Hepatocyte (in vitro differentiated cells): ENCODE measurements at regions not wholly inside any gene's neighbourhood (a gene's known extent, or its start where the extent isn't known, plus 50 kb on each side); places are given as distances from the start of the nearest gene placed in this dataset.

Experiments used
- DNase-seq: peaks from one replicate; pipeline ENCODE4 v3.0.0-alpha.2; 2016; ENCODE audit warnings: low spot score
- H2AFZ ChIP-seq: fragments of 200-600 bp; sonication (generic); 2 replicates; pipeline ENCODE4 v1.6.0; 2016; ENCODE audit warnings: antibody characterized with exemption, mild to moderate bottlenecking
- H3K27ac ChIP-seq: fragments of 200-600 bp; sonication (generic); 2 replicates; pipeline ENCODE4 v1.5.1; 2016; ENCODE audit warnings: mild to moderate bottlenecking
- H3K27me3 ChIP-seq: fragments of 200-600 bp; sonication (generic); 2 replicates; pipeline ENCODE4 v1.6.1; 2016
- H3K36me3 ChIP-seq: fragments of 200-600 bp; sonication (generic); replicated peaks from 2 replicates; pipeline ENCODE4 v1.5.1; 2016; ENCODE audit warnings: low read depth; ENCODE audit not compliant: insufficient read depth
- H3K4me1 ChIP-seq: fragments of 200-600 bp; sonication (generic); 2 replicates; pipeline ENCODE4 v1.5.1; 2016; ENCODE audit warnings: mild to moderate bottlenecking, moderate library complexity; ENCODE audit not compliant: insufficient read depth
- H3K4me2 ChIP-seq: fragments of 200-600 bp; sonication (generic); 2 replicates; pipeline ENCODE4 v1.6.0; 2016
- H3K4me3 ChIP-seq: fragments of 200-600 bp; sonication (generic); 2 replicates; pipeline ENCODE4 v1.5.1; 2016; ENCODE audit warnings: mild to moderate bottlenecking
- H3K79me2 ChIP-seq: fragments of 200-600 bp; sonication (generic); 2 replicates; pipeline ENCODE4 v1.6.0; 2017; ENCODE audit warnings: mild to moderate bottlenecking
- H3K9me2 ChIP-seq: fragments of 200-600 bp; sonication (generic); replicated peaks from 2 replicates; pipeline ENCODE4 v1.6.0; 2017; ENCODE audit warnings: mild to moderate bottlenecking; ENCODE audit not compliant: insufficient read depth
- H3K9me3 ChIP-seq: fragments of 200-600 bp; sonication (generic); 2 replicates; pipeline ENCODE4 v1.5.1; 2016; ENCODE audit warnings: low read depth, mild to moderate bottlenecking
- H4K20me1 ChIP-seq: fragments of 200-600 bp; sonication (generic); 2 replicates; pipeline ENCODE4 v1.6.0; 2016; ENCODE audit warnings: mild to moderate bottlenecking; ENCODE audit not compliant: insufficient read depth, poor library complexity, severe bottlenecking
- EZH2 ChIP-seq: fragments of 200-600 bp; sonication (generic); IDR thresholded peaks from 2 replicates; pipeline ENCODE4 v1.6.1; 2016; ENCODE audit warnings: antibody characterized with exemption, mild to moderate bottlenecking, borderline replicate concordance
- EZH2phosphoT487 ChIP-seq: fragments of 200-600 bp; sonication (generic); IDR thresholded peaks from one replicate; pipeline ENCODE4 v1.6.1; 2018; ENCODE audit warnings: antibody characterized with exemption, mild to moderate bottlenecking, low read depth, moderate library complexity; ENCODE audit not compliant: unreplicated experiment, severe bottlenecking
- WGBS: methylation state at CpG from one replicate; pipeline ENCODE4 v1.1.6; 2016; ENCODE audit warnings: low lambda C conversion rate; ENCODE audit errors: missing lambda C conversion rate; 5-methylcytosine and 5-hydroxymethylcytosine counted together
- TF ChIP-seq, protein P1 (sequence below): fragments of 200-600 bp; sonication (generic); IDR thresholded peaks from 2 replicates; pipeline ENCODE4 v1.5.1; 2016; ENCODE audit warnings: antibody characterized with exemption, mild to moderate bottlenecking; ENCODE audit not compliant: poor library complexity

DNA sequence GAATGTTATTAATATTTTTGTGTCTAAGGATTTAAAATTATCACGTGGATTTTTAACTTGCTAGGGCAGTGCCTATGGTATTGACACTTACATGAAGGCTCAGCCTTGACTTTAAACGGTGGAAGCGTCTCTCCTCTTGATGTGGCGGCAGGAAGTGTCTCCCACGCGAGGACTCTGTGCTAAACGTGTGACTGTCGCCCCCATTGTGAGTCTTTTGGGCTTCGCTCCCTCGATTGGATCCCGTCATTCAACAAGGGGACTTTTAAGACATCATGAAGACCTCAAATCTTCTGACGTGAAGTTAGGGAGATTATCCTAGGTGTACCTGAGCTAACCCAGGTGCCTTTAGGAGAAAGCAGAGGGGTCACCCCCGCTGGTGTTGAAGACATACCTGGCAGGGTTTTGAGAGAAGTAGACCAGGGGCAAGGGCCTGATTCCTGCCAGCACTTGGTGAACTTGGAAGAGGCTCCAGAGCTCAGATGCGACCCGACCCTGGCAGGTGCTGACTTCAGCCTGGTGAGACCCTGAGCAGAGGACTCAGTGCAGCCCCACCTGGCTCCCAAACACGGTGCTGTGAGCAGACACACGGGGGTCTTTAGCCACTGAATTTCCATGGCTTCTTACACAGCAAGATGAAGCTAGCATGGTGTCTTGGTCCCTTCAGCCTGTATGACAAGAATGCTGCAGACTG lies 55.7 kb upstream of the IRX4 start:
- H3K4me2 ChIP-seq = no peak overlapping the region
- H3K27me3 ChIP-seq = peaks cover 4% of the 10 kb centered on the region
- TF ChIP-seq EZH2phosphoT487 (no peak), EZH2 (no peak)
- TF ChIP-seq, protein P1, sequence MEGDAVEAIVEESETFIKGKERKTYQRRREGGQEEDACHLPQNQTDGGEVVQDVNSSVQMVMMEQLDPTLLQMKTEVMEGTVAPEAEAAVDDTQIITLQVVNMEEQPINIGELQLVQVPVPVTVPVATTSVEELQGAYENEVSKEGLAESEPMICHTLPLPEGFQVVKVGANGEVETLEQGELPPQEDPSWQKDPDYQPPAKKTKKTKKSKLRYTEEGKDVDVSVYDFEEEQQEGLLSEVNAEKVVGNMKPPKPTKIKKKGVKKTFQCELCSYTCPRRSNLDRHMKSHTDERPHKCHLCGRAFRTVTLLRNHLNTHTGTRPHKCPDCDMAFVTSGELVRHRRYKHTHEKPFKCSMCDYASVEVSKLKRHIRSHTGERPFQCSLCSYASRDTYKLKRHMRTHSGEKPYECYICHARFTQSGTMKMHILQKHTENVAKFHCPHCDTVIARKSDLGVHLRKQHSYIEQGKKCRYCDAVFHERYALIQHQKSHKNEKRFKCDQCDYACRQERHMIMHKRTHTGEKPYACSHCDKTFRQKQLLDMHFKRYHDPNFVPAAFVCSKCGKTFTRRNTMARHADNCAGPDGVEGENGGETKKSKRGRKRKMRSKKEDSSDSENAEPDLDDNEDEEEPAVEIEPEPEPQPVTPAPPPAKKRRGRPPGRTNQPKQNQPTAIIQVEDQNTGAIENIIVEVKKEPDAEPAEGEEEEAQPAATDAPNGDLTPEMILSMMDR = no peak
- no peak overlapping the region for H3K4me3 ChIP-seq
- H3K79me2 ChIP-seq = no peaks in the 10 kb centered on the region
- WGBS = 82% methylated on average over 17 of the region's 17 CpGs
- H2AFZ ChIP-seq = no peak overlapping the region
- no peak for DNase-seq
- no peaks in the 10 kb centered on the region for H3K9me2 ChIP-seq
- no peaks in the 10 kb centered on the region for H4K20me1 ChIP-seq
- H3K27ac ChIP-seq = no peak overlapping the region
- no peaks in the 10 kb centered on the region for H3K9me3 ChIP-seq
- no peaks in the 10 kb centered on the region for H3K4me1 ChIP-seq
- no peaks in the 10 kb centered on the region for H3K36me3 ChIP-seq

DNA sequence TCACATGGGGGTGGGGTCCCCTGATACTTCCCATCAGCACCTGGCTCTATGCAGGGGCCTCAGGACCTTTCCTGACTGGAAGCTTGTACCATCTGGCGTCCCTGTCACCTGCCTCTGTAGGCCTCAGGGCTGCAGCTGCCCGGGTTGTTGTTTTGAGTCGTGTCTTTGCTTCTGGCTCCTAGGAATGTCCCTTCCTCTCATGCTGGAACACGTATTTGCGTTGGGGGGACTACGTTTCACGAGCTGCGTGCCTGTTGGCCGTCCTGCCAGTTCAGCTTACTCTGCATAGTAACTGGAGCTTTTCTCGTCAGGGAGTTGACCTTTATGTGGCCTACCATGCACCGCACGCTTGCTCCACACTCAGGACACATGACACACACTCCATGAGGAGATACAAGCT lies 54.9 kb upstream of the IRX4 start:
- Histone ChIP-seq H4K20me1 (no peaks in the 10 kb centered on the region), H3K36me3 (no peaks in the 10 kb centered on the region), H3K4me1 (no peaks in the 10 kb centered on the region), H3K9me3 (no peaks in the 10 kb centered on the region), H3K79me2 (no peaks in the 10 kb centered on the region), H3K4me3 (no peak overlapping the region), H3K9me2 (no peaks in the 10 kb centered on the region), H3K4me2 (no peak overlapping the region), H3K27me3 (peaks cover 12% of the 10 kb centered on the region), H2AFZ (no peak overlapping the region), H3K27ac (no peak overlapping the region)
- no peak for TF ChIP-seq EZH2phosphoT487
- TF ChIP-seq, protein P1 = no peak
- TF ChIP-seq EZH2 = no peak
- DNase-seq = no peak
- 73% methylated on average over 12 of the region's 12 CpGs for WGBS

DNA sequence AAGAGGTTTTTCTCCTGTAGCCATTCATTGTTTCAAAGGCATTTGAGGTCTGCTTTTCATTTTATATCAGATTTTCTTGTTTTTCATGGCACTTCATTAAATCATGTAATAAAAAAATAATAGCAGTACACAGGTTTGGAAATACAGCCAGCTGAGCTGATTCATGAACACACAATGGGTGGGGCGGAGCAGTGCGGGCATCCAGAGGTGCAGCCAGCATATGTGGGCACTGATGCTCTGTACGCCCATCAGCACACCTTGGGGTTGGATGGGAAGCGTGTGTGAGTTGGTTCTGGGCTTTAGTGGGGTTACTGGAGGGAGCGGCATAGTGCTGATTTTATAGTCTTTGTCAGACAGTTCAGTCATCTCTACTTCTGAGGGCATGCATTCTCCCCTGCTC lies 54.2 kb upstream of the IRX4 start:
- WGBS = 75% methylated on average over 5 of the region's 5 CpGs
- Histone ChIP-seq H3K9me3 (no peaks in the 10 kb centered on the region), H3K4me3 (no peak overlapping the region), H3K4me1 (no peaks in the 10 kb centered on the region), H3K27me3 (peaks cover 19% of the 10 kb centered on the region), H4K20me1 (no peaks in the 10 kb centered on the region), H3K79me2 (no peaks in the 10 kb centered on the region), H3K9me2 (no peaks in the 10 kb centered on the region), H3K27ac (no peak overlapping the region), H2AFZ (no peak overlapping the region), H3K4me2 (no peak overlapping the region), H3K36me3 (no peaks in the 10 kb centered on the region)
- no peak for TF ChIP-seq EZH2
- no peak for TF ChIP-seq EZH2phosphoT487
- TF ChIP-seq, protein P1 = no peak
- DNase-seq = no peak
